Activated CD4-positive, alpha-beta memory T cell treated with anti-CD3 and anti-CD28 coated beads for 36 hours (primary cell): ENCODE measurements at regions not wholly inside any gene's neighbourhood (a gene's known extent, or its start where the extent isn't known, plus 50 kb on each side); places are given as distances from the start of the nearest gene placed in this dataset.

Experiments
- CTCF ChIA-PET: fragments of 350-600 bp; sonication (Branson Sonifier 250); formaldehyde crosslinking; loops from one replicate; lab custom pipeline; 2021; ENCODE audit warnings: antibody characterized with exemption, inconsistent platforms; lab: Charles Lee
- POLR2A ChIA-PET: fragments of 350-600 bp; sonication (Branson Sonifier 250); formaldehyde crosslinking; loops from one replicate; lab custom pipeline; 2021; ENCODE audit warnings: antibody characterized with exemption; lab: Charles Lee
- DNase-seq: peaks from one replicate; pipeline ENCODE4 v3.0.0-alpha.2; 2020
- H3K27ac Mint-ChIP-seq: one replicate; pipeline ENCODE4 v1.8.0; 2021; ENCODE audit warnings: mixed read lengths
- H3K27me3 Mint-ChIP-seq: one replicate; pipeline ENCODE4 v1.8.0; 2021; ENCODE audit warnings: mixed read lengths
- H3K36me3 Mint-ChIP-seq: one replicate; pipeline ENCODE4 v1.8.0; 2021; ENCODE audit warnings: mixed read lengths
- H3K4me1 Mint-ChIP-seq: one replicate; pipeline ENCODE4 v1.8.0; 2021; ENCODE audit warnings: low read depth, mixed read lengths
- H3K4me3 Mint-ChIP-seq: one replicate; pipeline ENCODE4 v1.8.0; 2021; ENCODE audit warnings: mild to moderate bottlenecking, mixed read lengths
- H3K9me3 Mint-ChIP-seq: one replicate; pipeline ENCODE4 v1.8.0; 2021; ENCODE audit warnings: mixed read lengths
- intact Hi-C: fragments of 100-400 bp; cut with micrococcal nuclease; formaldehyde crosslinking; loops from one replicate; pipeline ENCODE4 v1.15.1; 2023

GRCh38 chr13:111394211-111394922 is 73.9 kb downstream of the TEX29 start:
- no peak for DNase-seq
- no peak overlapping the region for H3K4me3 Mint-ChIP-seq
- H3K4me1 Mint-ChIP-seq, result peaks cover 2% of the 10 kb centered on the region
- intact Hi-C loops, result no loop called here
- CTCF ChIA-PET, result no interaction called here
- no peaks in the 10 kb centered on the region for H3K36me3 Mint-ChIP-seq
- H3K27ac Mint-ChIP-seq, result no peak overlapping the region
- H3K9me3 Mint-ChIP-seq, result no peaks in the 10 kb centered on the region
- peaks cover 2% of the 10 kb centered on the region for H3K27me3 Mint-ChIP-seq
- POLR2A ChIA-PET, result no interaction called here

GRCh38 chr13:111395511-111396393 is 75.3 kb downstream of the TEX29 start:
- no peaks in the 10 kb centered on the region for H3K36me3 Mint-ChIP-seq
- H3K4me3 Mint-ChIP-seq, result no peak overlapping the region
- no peaks in the 10 kb centered on the region for H3K4me1 Mint-ChIP-seq
- DNase-seq, result no peak
- H3K9me3 Mint-ChIP-seq, result no peaks in the 10 kb centered on the region
- H3K27me3 Mint-ChIP-seq, result no peaks in the 10 kb centered on the region
- H3K27ac Mint-ChIP-seq, result no peak overlapping the region
- intact Hi-C loops, result no loop called here
- ChIA-PET POLR2A (no interaction called here), CTCF (no interaction called here)

GRCh38 chr13:111396457-111396856 is 76.0 kb downstream of the TEX29 start:
- no peaks in the 10 kb centered on the region for H3K36me3 Mint-ChIP-seq
- no peaks in the 10 kb centered on the region for H3K27me3 Mint-ChIP-seq
- intact Hi-C loops, result no loop called here
- no peak overlapping the region for H3K27ac Mint-ChIP-seq
- H3K9me3 Mint-ChIP-seq, result no peaks in the 10 kb centered on the region
- no peaks in the 10 kb centered on the region for H3K4me1 Mint-ChIP-seq
- ChIA-PET POLR2A (no interaction called here), CTCF (no interaction called here)
- DNase-seq, result no peak
- H3K4me3 Mint-ChIP-seq, result no peak overlapping the region

GRCh38 chr13:111397202-111397880 is 76.9 kb downstream of the TEX29 start:
- CTCF ChIA-PET, result no interaction called here

GRCh38 chr13:111398196-111398595 is 77.8 kb downstream of the TEX29 start:
- H3K9me3 Mint-ChIP-seq, result no peaks in the 10 kb centered on the region
- no peak overlapping the region for H3K4me3 Mint-ChIP-seq
- H3K4me1 Mint-ChIP-seq, result no peaks in the 10 kb centered on the region
- H3K36me3 Mint-ChIP-seq, result no peaks in the 10 kb centered on the region
- intact Hi-C loops, result no loop called here
- ChIA-PET POLR2A (no interaction called here), CTCF (no interaction called here)
- no peak overlapping the region for H3K27ac Mint-ChIP-seq
- no peaks in the 10 kb centered on the region for H3K27me3 Mint-ChIP-seq
- DNase-seq, result no peak

More at GRCh38 chr13:111397202-111397880, 76.9 kb downstream of the TEX29 start:
- H3K9me3 Mint-ChIP-seq, result no peaks in the 10 kb centered on the region
- H3K4me1 Mint-ChIP-seq, result no peaks in the 10 kb centered on the region
- no peak overlapping the region for H3K4me3 Mint-ChIP-seq
- intact Hi-C loops, result no loop called here
- no peaks in the 10 kb centered on the region for H3K27me3 Mint-ChIP-seq
- POLR2A ChIA-PET, result no interaction called here
- no peaks in the 10 kb centered on the region for H3K36me3 Mint-ChIP-seq
- DNase-seq, result no peak
- no peak overlapping the region for H3K27ac Mint-ChIP-seq

GRCh38 chr13:111398715-111399299 is 78.4 kb downstream of the TEX29 start:
- CTCF ChIA-PET, result no interaction called here
- Mint-ChIP-seq H3K9me3 (no peaks in the 10 kb centered on the region), H3K4me1 (no peaks in the 10 kb centered on the region), H3K36me3 (no peaks in the 10 kb centered on the region), H3K4me3 (no peak overlapping the region), H3K27ac (no peak overlapping the region), H3K27me3 (peaks cover 4% of the 10 kb centered on the region)
- DNase-seq, result no peak
- intact Hi-C loops, result no loop called here
- POLR2A ChIA-PET, result no interaction called here

- no peak for DNase-seq
- Mint-ChIP-seq H3K27me3 (peaks cover 4% of the 10 kb centered on the region), H3K4me3 (no peak overlapping the region), H3K4me1 (no peaks in the 10 kb centered on the region), H3K9me3 (no peaks in the 10 kb centered on the region), H3K27ac (no peak overlapping the region), H3K36me3 (no peaks in the 10 kb centered on the region)
- ChIA-PET CTCF (no interaction called here), POLR2A (no interaction called here)
- intact Hi-C loops, result no loop called here
Measured at GRCh38 chr13:111399334-111399733, 78.9 kb downstream of the TEX29 start.

GRCh38 chr13:111399776-111400538 is 79.5 kb downstream of the TEX29 start:
- intact Hi-C loops, result no loop called here
- H3K4me1 Mint-ChIP-seq, result no peaks in the 10 kb centered on the region
- peaks cover 4% of the 10 kb centered on the region for H3K27me3 Mint-ChIP-seq
- ChIA-PET CTCF (no interaction called here), POLR2A (no interaction called here)
- H3K9me3 Mint-ChIP-seq, result no peaks in the 10 kb centered on the region
- H3K36me3 Mint-ChIP-seq, result no peaks in the 10 kb centered on the region
- DNase-seq, result no peak
- H3K4me3 Mint-ChIP-seq, result no peak overlapping the region
- H3K27ac Mint-ChIP-seq, result no peak overlapping the region

- intact Hi-C loops, result no loop called here
Measured at GRCh38 chr13:111401151-111401550, 80.7 kb downstream of the TEX29 start.

GRCh38 chr13:111401755-111402154 is 81.3 kb downstream of the TEX29 start:
- intact Hi-C loops, result no loop called here

More at GRCh38 chr13:111401151-111401550, 80.7 kb downstream of the TEX29 start:
- CTCF ChIA-PET, result interaction anchor here (0.6 to 1.1 kb wide), 2 partner anchors 27 to 44 kb away, joined by 3 to 4 read pairs; no protein-coding TSS in a partner anchor
- DNase-seq, result no peak
- no peaks in the 10 kb centered on the region for H3K9me3 Mint-ChIP-seq
- H3K27me3 Mint-ChIP-seq, result peaks cover 5% of the 10 kb centered on the region
- no peaks in the 10 kb centered on the region for H3K4me1 Mint-ChIP-seq
- POLR2A ChIA-PET, result no interaction called here
- H3K4me3 Mint-ChIP-seq, result no peak overlapping the region
- H3K27ac Mint-ChIP-seq, result no peak overlapping the region
- no peaks in the 10 kb centered on the region for H3K36me3 Mint-ChIP-seq

GRCh38 chr13:111402441-111402840 is 82.0 kb downstream of the TEX29 start:
- no peak overlapping the region for H3K27ac Mint-ChIP-seq
- no peaks in the 10 kb centered on the region for H3K4me1 Mint-ChIP-seq
- peaks cover 7% of the 10 kb centered on the region for H3K27me3 Mint-ChIP-seq
- DNase-seq, result no peak
- intact Hi-C loops, result no loop called here
- no peaks in the 10 kb centered on the region for H3K9me3 Mint-ChIP-seq
- POLR2A ChIA-PET, result no interaction called here
- CTCF ChIA-PET, result interaction anchor here (1.1 to 2.4 kb wide), 2 partner anchors 45 to 335 kb away, joined by 3 to 7 read pairs; no protein-coding TSS in a partner anchor
- no peak overlapping the region for H3K4me3 Mint-ChIP-seq
- no peaks in the 10 kb centered on the region for H3K36me3 Mint-ChIP-seq

More at GRCh38 chr13:111401755-111402154, 81.3 kb downstream of the TEX29 start:
- Mint-ChIP-seq H3K4me3 (no peak overlapping the region), H3K9me3 (no peaks in the 10 kb centered on the region), H3K4me1 (no peaks in the 10 kb centered on the region), H3K36me3 (no peaks in the 10 kb centered on the region), H3K27ac (no peak overlapping the region), H3K27me3 (peaks cover 7% of the 10 kb centered on the region)
- no peak for DNase-seq
- ChIA-PET POLR2A (no interaction called here), CTCF (interaction anchor here (1.1 kb wide), 1 partner anchor 45 kb away, joined by 3 read pairs; no protein-coding TSS in a partner anchor)
